ENCODE measurements at regions not wholly inside any gene's neighbourhood (a gene's known extent, or its start where the extent isn't known, plus 50 kb on each side); places are given as distances from the start of the nearest gene placed in this dataset.

GRCh38 chr2:139259422-139260051, 479.3 kb upstream of the NXPH2 start:
- Histone ChIP-seq H3K4me2 (ENCODE audit: low read length) (no peak overlapping the region), H3K36me3 (ENCODE audit: insufficient read depth, low read length) (no peaks in the 10 kb centered on the region), H3K27me3 (ENCODE audit: insufficient read depth, low read depth, low read length) (no peaks in the 10 kb centered on the region), H3K9me2 (ENCODE audit: insufficient read depth, low read length) (no peaks in the 10 kb centered on the region), H3F3A (ENCODE audit: insufficient read depth, low read length, poor library complexity, severe bottlenecking) (no peaks in the 10 kb centered on the region), H3K9ac (ENCODE audit: low read length) (no peak overlapping the region), H2AFZ (ENCODE audit: low read depth, low read length) (no peak overlapping the region), H3K9me3 (ENCODE audit: low read length) (no peaks in the 10 kb centered on the region), H3K79me2 (replicated peaks; ENCODE audit: insufficient read depth, low read length) (no peaks in the 10 kb centered on the region), H3K27ac (ENCODE audit: low read length) (no peak overlapping the region), H4K20me1 (ENCODE audit: insufficient read depth) (no peaks in the 10 kb centered on the region), H3K4me3 (ENCODE audit: low read length) (no peak overlapping the region)
- TF ChIP-seq SMC3 (conservative IDR thresholded peaks at IDR 0.05; ENCODE audit: poor library complexity) = no peak
- TF ChIP-seq, protein P1, sequence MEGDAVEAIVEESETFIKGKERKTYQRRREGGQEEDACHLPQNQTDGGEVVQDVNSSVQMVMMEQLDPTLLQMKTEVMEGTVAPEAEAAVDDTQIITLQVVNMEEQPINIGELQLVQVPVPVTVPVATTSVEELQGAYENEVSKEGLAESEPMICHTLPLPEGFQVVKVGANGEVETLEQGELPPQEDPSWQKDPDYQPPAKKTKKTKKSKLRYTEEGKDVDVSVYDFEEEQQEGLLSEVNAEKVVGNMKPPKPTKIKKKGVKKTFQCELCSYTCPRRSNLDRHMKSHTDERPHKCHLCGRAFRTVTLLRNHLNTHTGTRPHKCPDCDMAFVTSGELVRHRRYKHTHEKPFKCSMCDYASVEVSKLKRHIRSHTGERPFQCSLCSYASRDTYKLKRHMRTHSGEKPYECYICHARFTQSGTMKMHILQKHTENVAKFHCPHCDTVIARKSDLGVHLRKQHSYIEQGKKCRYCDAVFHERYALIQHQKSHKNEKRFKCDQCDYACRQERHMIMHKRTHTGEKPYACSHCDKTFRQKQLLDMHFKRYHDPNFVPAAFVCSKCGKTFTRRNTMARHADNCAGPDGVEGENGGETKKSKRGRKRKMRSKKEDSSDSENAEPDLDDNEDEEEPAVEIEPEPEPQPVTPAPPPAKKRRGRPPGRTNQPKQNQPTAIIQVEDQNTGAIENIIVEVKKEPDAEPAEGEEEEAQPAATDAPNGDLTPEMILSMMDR (IDR thresholded peaks at IDR 0.05; ENCODE audit: poor library complexity, severe bottlenecking) = no peak
- no peak for TF ChIP-seq TAF1 (IDR thresholded peaks at IDR 0.05; ENCODE audit: low read depth)
- no peak for TF ChIP-seq POLR2AphosphoS5 (IDR thresholded peaks at IDR 0.05)
- TF ChIP-seq REST (IDR thresholded peaks at IDR 0.05; ENCODE audit: borderline replicate concordance) = no peak
- TF ChIP-seq EP300 (conservative IDR thresholded peaks at IDR 0.05; ENCODE audit: poor library complexity, severe bottlenecking) = no peak

DNA sequence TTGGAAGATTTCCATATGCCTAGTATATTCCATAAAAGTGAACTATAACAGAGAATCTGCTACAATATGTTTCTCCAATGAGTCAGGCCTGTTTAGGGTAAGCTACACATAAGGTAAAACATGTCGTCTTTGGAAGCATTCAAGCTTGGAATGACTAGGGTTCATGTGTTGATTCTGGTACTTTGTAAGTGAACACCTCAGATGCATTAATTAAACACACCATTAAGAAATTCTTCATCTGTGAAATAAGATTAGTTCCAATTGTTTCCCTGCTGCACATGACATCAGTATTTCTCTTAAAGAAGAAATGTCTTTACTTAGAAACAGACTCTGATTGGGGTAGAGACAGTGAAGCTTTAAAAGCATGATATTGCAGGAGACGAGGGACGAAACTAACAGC, 461.1 kb upstream of the NXPH2 start:
- TF ChIP-seq SMC3 (conservative IDR thresholded peaks at IDR 0.05; ENCODE audit: poor library complexity) (no peak), POLR2AphosphoS5 (IDR thresholded peaks at IDR 0.05) (no peak), EP300 (conservative IDR thresholded peaks at IDR 0.05; ENCODE audit: poor library complexity, severe bottlenecking) (no peak), RAD21 (conservative IDR thresholded peaks at IDR 0.05) (no peak), EZH2 (IDR thresholded peaks at IDR 0.05; ENCODE audit: borderline replicate concordance, insufficient read depth, low read length, poor library complexity, severe bottlenecking) (no peak), MXI1 (conservative IDR thresholded peaks at IDR 0.05; ENCODE audit: poor library complexity, severe bottlenecking) (no peak), TAF1 (IDR thresholded peaks at IDR 0.05; ENCODE audit: low read depth) (no peak), REST (IDR thresholded peaks at IDR 0.05; ENCODE audit: borderline replicate concordance) (no peak)
- TF ChIP-seq, protein P1 (IDR thresholded peaks at IDR 0.05; ENCODE audit: poor library complexity, severe bottlenecking) = no peak
- H3K36me3 ChIP-seq (ENCODE audit: insufficient read depth, low read length) = no peaks in the 10 kb centered on the region
- no peak overlapping the region for H3K27ac ChIP-seq (ENCODE audit: low read length)
- H3K4me3 ChIP-seq (ENCODE audit: low read length) = no peak overlapping the region
- H2AFZ ChIP-seq (ENCODE audit: low read depth, low read length) = no peak overlapping the region
- no peaks in the 10 kb centered on the region for H3K79me2 ChIP-seq (replicated peaks; ENCODE audit: insufficient read depth, low read length)
- H3K27me3 ChIP-seq (ENCODE audit: insufficient read depth, low read depth, low read length) = no peaks in the 10 kb centered on the region
- no peaks in the 10 kb centered on the region for H3K9me2 ChIP-seq (ENCODE audit: insufficient read depth, low read length)
- H3F3A ChIP-seq (ENCODE audit: insufficient read depth, low read length, poor library complexity, severe bottlenecking) = no peaks in the 10 kb centered on the region
- no peak overlapping the region for H3K4me2 ChIP-seq (ENCODE audit: low read length)
- H4K20me1 ChIP-seq (ENCODE audit: insufficient read depth) = no peaks in the 10 kb centered on the region
- H3K9ac ChIP-seq (ENCODE audit: low read length) = no peak overlapping the region
- H3K9me3 ChIP-seq (ENCODE audit: low read length) = no peaks in the 10 kb centered on the region
